ENCODE measurements at regions not wholly inside any gene's neighbourhood (a gene's known extent, or its start where the extent isn't known, plus 50 kb on each side); places are given as distances from the start of the nearest gene placed in this dataset.

DNA sequence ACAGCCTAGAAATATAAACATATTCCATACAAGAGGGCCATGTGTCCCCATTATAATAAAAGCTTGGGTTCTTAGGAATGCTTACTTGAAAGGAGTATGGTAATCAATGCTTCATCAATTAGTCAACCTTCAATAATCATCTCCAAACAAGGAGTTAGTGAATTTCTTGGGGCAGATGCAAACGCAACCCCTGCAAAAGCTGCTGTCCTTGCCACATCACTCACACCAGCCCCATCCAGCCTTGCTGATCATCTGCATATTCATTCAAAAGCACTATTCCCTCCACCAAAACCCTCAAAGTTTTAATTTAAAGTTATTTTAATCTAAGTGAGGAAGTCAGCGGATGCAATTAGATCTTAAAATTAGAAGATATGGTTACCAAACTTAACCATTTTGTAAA lies 54.0 kb upstream of the VGLL4 start:
- TF ChIP-seq, protein P1, sequence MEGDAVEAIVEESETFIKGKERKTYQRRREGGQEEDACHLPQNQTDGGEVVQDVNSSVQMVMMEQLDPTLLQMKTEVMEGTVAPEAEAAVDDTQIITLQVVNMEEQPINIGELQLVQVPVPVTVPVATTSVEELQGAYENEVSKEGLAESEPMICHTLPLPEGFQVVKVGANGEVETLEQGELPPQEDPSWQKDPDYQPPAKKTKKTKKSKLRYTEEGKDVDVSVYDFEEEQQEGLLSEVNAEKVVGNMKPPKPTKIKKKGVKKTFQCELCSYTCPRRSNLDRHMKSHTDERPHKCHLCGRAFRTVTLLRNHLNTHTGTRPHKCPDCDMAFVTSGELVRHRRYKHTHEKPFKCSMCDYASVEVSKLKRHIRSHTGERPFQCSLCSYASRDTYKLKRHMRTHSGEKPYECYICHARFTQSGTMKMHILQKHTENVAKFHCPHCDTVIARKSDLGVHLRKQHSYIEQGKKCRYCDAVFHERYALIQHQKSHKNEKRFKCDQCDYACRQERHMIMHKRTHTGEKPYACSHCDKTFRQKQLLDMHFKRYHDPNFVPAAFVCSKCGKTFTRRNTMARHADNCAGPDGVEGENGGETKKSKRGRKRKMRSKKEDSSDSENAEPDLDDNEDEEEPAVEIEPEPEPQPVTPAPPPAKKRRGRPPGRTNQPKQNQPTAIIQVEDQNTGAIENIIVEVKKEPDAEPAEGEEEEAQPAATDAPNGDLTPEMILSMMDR (IDR thresholded peaks at IDR 0.05; ENCODE audit: extremely low read depth, missing control alignments), result no peak
- DNase-seq (ENCODE audit: low spot score), result no peak

DNA sequence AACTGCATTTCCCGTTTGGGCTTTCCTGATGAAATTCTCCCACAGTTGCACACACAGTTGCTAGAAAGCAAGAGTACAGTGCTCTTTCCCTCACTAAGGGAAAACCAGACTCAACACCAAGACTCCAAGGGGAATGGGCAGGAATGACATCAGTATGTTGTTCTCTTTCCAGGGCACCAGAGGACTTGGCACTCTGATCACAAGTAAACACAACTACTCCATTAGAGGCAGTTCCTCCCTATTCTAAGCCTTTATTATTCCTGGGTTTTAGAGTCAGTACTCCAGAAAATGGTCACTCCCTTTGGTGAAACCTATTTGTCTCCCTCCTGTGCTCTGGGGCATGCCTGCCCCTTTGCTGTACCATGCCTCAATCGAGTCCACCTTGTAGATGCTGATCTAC lies 52.3 kb upstream of the VGLL4 start:
- DNase-seq (ENCODE audit: low spot score), result no peak
- TF ChIP-seq, protein P1 (IDR thresholded peaks at IDR 0.05; ENCODE audit: extremely low read depth, missing control alignments), result no peak
